Tibial nerve (tissue), 4 donors: ENCODE measurements at regions not wholly inside any gene's neighbourhood (a gene's known extent, or its start where the extent isn't known, plus 50 kb on each side); places are given as distances from the start of the nearest gene placed in this dataset.

Experiments used
- EP300 ChIP-seq, 2 donors: sonication (generic); formaldehyde crosslinking; IDR thresholded peaks; one replicate each; pipeline ENCODE4 v1.6.1; 2017; ENCODE audit warnings: antibody characterized with exemption in 2 of 2, mild to moderate bottlenecking in 1 of 2
- POLR2A ChIP-seq, 2 donors: fragments of 450-650 bp; IDR thresholded peaks; one replicate each; pipeline ENCODE4 v1.6.1; 2017; ENCODE audit warnings: antibody characterized with exemption in 2 of 2, mild to moderate bottlenecking in 2 of 2, moderate library complexity in 2 of 2
- TF ChIP-seq, protein P1 (sequence below), 5 experiments: fragments of 200-600 bp in 3 of 5; fragments of 450-650 bp in 2 of 5; sonication (generic) in 3 of 5; IDR thresholded peaks; one replicate each; pipeline ENCODE4 v1.5.1; 2016 to 2019; ENCODE audit warnings: antibody characterized with exemption in 5 of 5, mild to moderate bottlenecking in 3 of 5, moderate library complexity in 2 of 5

DNA sequence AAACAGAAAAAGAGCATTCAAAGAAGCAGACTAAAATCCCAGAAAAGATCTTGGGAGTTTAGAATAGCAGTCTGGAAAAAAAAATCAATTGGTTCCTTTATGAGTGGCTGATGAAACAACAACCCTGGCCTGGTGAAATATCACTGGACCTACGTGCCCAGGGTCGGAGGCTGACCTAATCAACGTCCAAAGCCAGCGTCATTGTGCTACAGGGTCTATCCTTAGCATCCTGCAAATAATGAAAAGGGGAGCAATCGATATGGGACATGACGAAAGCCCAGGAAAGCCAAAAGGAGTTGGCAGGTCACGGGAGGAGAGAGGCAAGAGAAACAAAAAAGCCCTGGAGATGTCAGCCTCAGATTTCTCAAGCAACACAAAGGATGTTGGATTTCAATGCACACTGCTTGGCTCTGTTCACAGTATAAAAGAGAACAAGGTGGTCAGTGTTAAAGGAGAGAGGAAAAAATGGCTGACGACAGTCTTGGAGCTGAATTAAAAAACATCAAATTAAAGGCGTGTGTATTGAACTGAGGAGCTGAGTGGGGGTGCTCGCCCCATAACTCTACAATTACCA, 148.8 kb downstream of the BLID start:
- TF ChIP-seq, protein P1, sequence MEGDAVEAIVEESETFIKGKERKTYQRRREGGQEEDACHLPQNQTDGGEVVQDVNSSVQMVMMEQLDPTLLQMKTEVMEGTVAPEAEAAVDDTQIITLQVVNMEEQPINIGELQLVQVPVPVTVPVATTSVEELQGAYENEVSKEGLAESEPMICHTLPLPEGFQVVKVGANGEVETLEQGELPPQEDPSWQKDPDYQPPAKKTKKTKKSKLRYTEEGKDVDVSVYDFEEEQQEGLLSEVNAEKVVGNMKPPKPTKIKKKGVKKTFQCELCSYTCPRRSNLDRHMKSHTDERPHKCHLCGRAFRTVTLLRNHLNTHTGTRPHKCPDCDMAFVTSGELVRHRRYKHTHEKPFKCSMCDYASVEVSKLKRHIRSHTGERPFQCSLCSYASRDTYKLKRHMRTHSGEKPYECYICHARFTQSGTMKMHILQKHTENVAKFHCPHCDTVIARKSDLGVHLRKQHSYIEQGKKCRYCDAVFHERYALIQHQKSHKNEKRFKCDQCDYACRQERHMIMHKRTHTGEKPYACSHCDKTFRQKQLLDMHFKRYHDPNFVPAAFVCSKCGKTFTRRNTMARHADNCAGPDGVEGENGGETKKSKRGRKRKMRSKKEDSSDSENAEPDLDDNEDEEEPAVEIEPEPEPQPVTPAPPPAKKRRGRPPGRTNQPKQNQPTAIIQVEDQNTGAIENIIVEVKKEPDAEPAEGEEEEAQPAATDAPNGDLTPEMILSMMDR (IDR thresholded peaks at IDR 0.05) = no peak
- no peak for TF ChIP-seq POLR2A (IDR thresholded peaks at IDR 0.05)
- peak in 1 of 2 donors; percentile 18 for TF ChIP-seq EP300 (IDR thresholded peaks at IDR 0.05)
